B cell (primary cell): ENCODE measurements at regions not wholly inside any gene's neighbourhood (a gene's known extent, or its start where the extent isn't known, plus 50 kb on each side); places are given as distances from the start of the nearest gene placed in this dataset.

Source experiments
- ATAC-seq: fragments of 200-7000 bp; cut with Tn5 transposase; one replicate; pipeline ENCODE4 v1.10.0; 2021; ENCODE audit warnings: low read depth, mild to moderate bottlenecking, moderate number of reproducible peaks, moderate library complexity
- CTCF ChIA-PET: fragments of 350-600 bp; sonication (Branson Sonifier 250); formaldehyde crosslinking; loops from one replicate; lab custom pipeline; 2021; ENCODE audit warnings: antibody characterized with exemption, inconsistent platforms; lab: Charles Lee
- POLR2A ChIA-PET: fragments of 350-600 bp; sonication (Branson Sonifier 250); formaldehyde crosslinking; loops from one replicate; lab custom pipeline; 2021; ENCODE audit warnings: antibody characterized with exemption; lab: Charles Lee
- DNase-seq: peaks from one replicate; pipeline ENCODE4 v3.0.0; 2013
- H2AFZ ChIP-seq: 2 replicates; pipeline ENCODE4 v1.6.1; 2012; ENCODE audit warnings: mild to moderate bottlenecking, low read depth, low read length; ENCODE audit not compliant: insufficient read depth, poor library complexity, severe bottlenecking
- H3K27ac ChIP-seq, 2 donors: 1 replicate in 1 of 2; 2 replicates in 1 of 2; pipeline ENCODE4 v1.5.1; 2012 to 2013; ENCODE audit warnings: low read length in 2 of 2, mild to moderate bottlenecking in 2 of 2, moderate library complexity in 1 of 2
- H3K27me3 ChIP-seq, 4 experiments: fragments of 200-600 bp in 1 of 4; sonication (generic) in 1 of 4; replicated peaks in 1 of 4; 1 replicate in 2 of 4; 2 replicates in 2 of 4; pipeline versions ENCODE4 v1.6.1 to v1.7.0; 2013 to 2016; ENCODE audit warnings: low read length in 3 of 4, mild to moderate bottlenecking in 2 of 4, mixed read lengths in 1 of 4, moderate library complexity in 1 of 4; ENCODE audit not compliant: insufficient read depth in 4 of 4, control insufficient read depth in 3 of 4; ENCODE audit errors: control extremely low read depth in 1 of 4
- H3K36me3 ChIP-seq, 2 experiments: replicated peaks in 1 of 2; 1 replicate in 1 of 2; 2 replicates in 1 of 2; pipeline versions ENCODE4 v1.6.1 to v1.7.1; 2013; ENCODE audit warnings: low read length in 1 of 2; ENCODE audit not compliant: insufficient read depth in 2 of 2, control insufficient read depth in 1 of 2; ENCODE audit errors: control extremely low read depth in 1 of 2, extremely low read depth in 1 of 2
- H3K4me1 ChIP-seq, 2 donors: fragments of 200-600 bp in 1 of 2; sonication (generic) in 1 of 2; 1 replicate in 1 of 2; 2 replicates in 1 of 2; pipeline versions ENCODE4 v1.5.1 to v1.6.1; 2013 to 2017; ENCODE audit warnings: low read length in 2 of 2; ENCODE audit not compliant: control insufficient read depth in 2 of 2, insufficient read depth in 2 of 2
- H3K4me2 ChIP-seq: replicated peaks from 2 replicates; pipeline ENCODE3; 2012; ENCODE audit warnings: mild to moderate bottlenecking, low read depth, low read length; ENCODE audit not compliant: poor library complexity, severe bottlenecking
- H3K4me3 ChIP-seq, 5 experiments: fragments of 200-600 bp in 1 of 5; sonication (generic) in 1 of 5; 1 replicate in 3 of 5; 2 replicates in 2 of 5; pipeline versions ENCODE4 v1.5.1 to v1.7.0; 2011 to 2016; ENCODE audit warnings: low read length in 4 of 5, mild to moderate bottlenecking in 4 of 5, low read depth in 2 of 5, control low read depth in 1 of 5, moderate library complexity in 1 of 5; ENCODE audit not compliant: insufficient read depth in 1 of 5; ENCODE audit errors: control extremely low read depth in 1 of 5, extremely low read depth in 1 of 5
- H3K79me2 ChIP-seq: fragments of 200-600 bp; sonication (generic); one replicate; pipeline ENCODE4 v1.6.0; 2016; ENCODE audit warnings: low read length; ENCODE audit not compliant: control insufficient read depth, insufficient read depth
- H3K9ac ChIP-seq: fragments of 200-600 bp; sonication (generic); 2 replicates; pipeline ENCODE4 v1.6.1; 2017; ENCODE audit warnings: mild to moderate bottlenecking, low read length, moderate library complexity
- H3K9me3 ChIP-seq, 3 donors: one replicate each; pipeline versions ENCODE4 v1.6.1 to v1.7.1; 2013; ENCODE audit warnings: low read length in 2 of 3; ENCODE audit not compliant: control insufficient read depth in 2 of 3, insufficient read depth in 1 of 3; ENCODE audit errors: control extremely low read depth in 1 of 3
- H4K20me1 ChIP-seq: 2 replicates; pipeline ENCODE4 v1.6.0; 2012; ENCODE audit warnings: mild to moderate bottlenecking, low read length; ENCODE audit not compliant: insufficient read depth, control insufficient read depth, poor library complexity, severe bottlenecking
- H3K27ac Mint-ChIP-seq: one replicate; pipeline ENCODE4 v1.8.0; 2021; ENCODE audit warnings: mixed read lengths
- H3K27me3 Mint-ChIP-seq: one replicate; pipeline ENCODE4 v1.8.0; 2021; ENCODE audit warnings: mixed read lengths
- H3K4me1 Mint-ChIP-seq: one replicate; pipeline ENCODE4 v1.8.0; 2021; ENCODE audit warnings: mixed read lengths
- H3K4me3 Mint-ChIP-seq: one replicate; pipeline ENCODE4 v1.8.0; 2021; ENCODE audit warnings: mixed read lengths
- H3K9me3 Mint-ChIP-seq: one replicate; pipeline ENCODE4 v1.8.0; 2022; ENCODE audit warnings: mixed read lengths; ENCODE audit not compliant: insufficient read depth
- EZH2 ChIP-seq: IDR thresholded peaks from 2 replicates; pipeline ENCODE4 v1.6.1; 2012; ENCODE audit warnings: borderline replicate concordance, low read depth, mild to moderate bottlenecking, moderate library complexity, low read length; ENCODE audit not compliant: insufficient read depth, poor library complexity, severe bottlenecking
- WGBS: methylation state at CpG from one replicate; pipeline ENCODE4 v1.1.5; 2013; ENCODE audit warnings: missing lambda C conversion rate; ENCODE audit not compliant: insufficient coverage; 5-methylcytosine and 5-hydroxymethylcytosine counted together
- intact Hi-C: fragments of 100-400 bp; cut with micrococcal nuclease; formaldehyde crosslinking; loops from one replicate; pipeline ENCODE4 v1.10.0; 2022
- TF ChIP-seq, protein P1 (sequence below): fragments of 200-600 bp; IDR thresholded peaks from one replicate; pipeline ENCODE4 v1.8.0; 2022; ENCODE audit warnings: antibody characterized with exemption, mild to moderate bottlenecking

DNA sequence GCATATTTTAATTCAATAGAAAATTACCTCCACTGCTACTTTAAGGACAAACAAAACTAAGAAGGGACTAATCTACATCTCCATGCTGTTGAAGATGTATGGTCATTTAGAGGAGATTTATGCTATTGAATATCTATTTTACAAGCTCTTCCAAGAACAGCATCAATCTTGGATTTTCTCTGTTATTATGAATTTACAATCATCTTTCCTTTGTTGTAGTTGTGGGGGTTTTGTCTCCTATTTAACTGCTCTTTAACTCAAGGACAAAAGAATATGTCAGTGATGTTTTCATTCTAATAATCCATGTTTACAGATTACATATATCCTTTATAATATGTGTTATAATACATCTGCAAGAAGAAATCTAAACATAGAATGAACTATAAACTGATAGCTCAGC lies 907.8 kb downstream of the ROBO2 start:
- H3K4me1 Mint-ChIP-seq, result no peaks in the 10 kb centered on the region
- peaks cover 4% of the 10 kb centered on the region for H3K9me3 Mint-ChIP-seq
- CTCF ChIA-PET, result no interaction called here
- no peak overlapping the region for H2AFZ ChIP-seq
- H3K4me3 ChIP-seq, result no peak overlapping the region
- POLR2A ChIA-PET, result no interaction called here
- intact Hi-C loops, result no loop called here
- TF ChIP-seq EZH2, result no peak
- TF ChIP-seq, protein P1, sequence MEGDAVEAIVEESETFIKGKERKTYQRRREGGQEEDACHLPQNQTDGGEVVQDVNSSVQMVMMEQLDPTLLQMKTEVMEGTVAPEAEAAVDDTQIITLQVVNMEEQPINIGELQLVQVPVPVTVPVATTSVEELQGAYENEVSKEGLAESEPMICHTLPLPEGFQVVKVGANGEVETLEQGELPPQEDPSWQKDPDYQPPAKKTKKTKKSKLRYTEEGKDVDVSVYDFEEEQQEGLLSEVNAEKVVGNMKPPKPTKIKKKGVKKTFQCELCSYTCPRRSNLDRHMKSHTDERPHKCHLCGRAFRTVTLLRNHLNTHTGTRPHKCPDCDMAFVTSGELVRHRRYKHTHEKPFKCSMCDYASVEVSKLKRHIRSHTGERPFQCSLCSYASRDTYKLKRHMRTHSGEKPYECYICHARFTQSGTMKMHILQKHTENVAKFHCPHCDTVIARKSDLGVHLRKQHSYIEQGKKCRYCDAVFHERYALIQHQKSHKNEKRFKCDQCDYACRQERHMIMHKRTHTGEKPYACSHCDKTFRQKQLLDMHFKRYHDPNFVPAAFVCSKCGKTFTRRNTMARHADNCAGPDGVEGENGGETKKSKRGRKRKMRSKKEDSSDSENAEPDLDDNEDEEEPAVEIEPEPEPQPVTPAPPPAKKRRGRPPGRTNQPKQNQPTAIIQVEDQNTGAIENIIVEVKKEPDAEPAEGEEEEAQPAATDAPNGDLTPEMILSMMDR, result no peak
- no peaks in the 10 kb centered on the region for H3K9me3 ChIP-seq
- no peak overlapping the region for H3K27ac Mint-ChIP-seq
- no peaks in the 10 kb centered on the region for H4K20me1 ChIP-seq
- H3K4me2 ChIP-seq, result no peak overlapping the region
- ATAC-seq (no peak), DNase-seq (no peak)
- H3K4me3 Mint-ChIP-seq, result no peak overlapping the region
- H3K27me3 ChIP-seq, result no peaks in the 10 kb centered on the region
- no peaks in the 10 kb centered on the region for H3K4me1 ChIP-seq
- no peak overlapping the region for H3K27ac ChIP-seq
- no peaks in the 10 kb centered on the region for H3K36me3 ChIP-seq
- H3K79me2 ChIP-seq, result no peaks in the 10 kb centered on the region
- no peaks in the 10 kb centered on the region for H3K27me3 Mint-ChIP-seq
- no peak overlapping the region for H3K9ac ChIP-seq

DNA sequence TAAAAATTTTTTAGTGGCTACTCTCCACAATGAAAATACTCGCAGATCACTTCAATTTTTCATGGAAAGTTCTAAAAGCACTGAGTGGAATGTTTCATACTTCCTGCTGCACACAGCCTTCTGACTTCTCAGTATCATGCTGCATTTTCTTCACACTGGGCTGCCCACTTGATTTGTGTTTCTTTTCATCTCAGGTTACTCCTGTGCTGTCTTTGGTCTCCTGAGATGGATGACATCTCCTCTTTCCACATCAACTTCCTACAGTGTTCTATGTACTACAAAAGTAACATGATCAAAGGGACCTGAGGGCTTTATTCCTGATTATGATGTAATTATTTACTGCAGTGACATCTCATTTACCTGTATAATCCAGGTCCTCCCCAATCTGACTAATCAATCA lies 927.7 kb downstream of the ROBO2 start:
- Histone ChIP-seq H3K36me3 (no peaks in the 10 kb centered on the region), H3K9me3 (peaks cover 0 to 6% (median 4%) of the 10 kb centered on the region in 3 donors), H3K27ac (no peak overlapping the region), H3K9ac (no peak overlapping the region), H3K4me2 (no peak overlapping the region), H4K20me1 (no peaks in the 10 kb centered on the region), H3K4me3 (no peak overlapping the region), H3K4me1 (no peaks in the 10 kb centered on the region), H3K27me3 (no peaks in the 10 kb centered on the region), H2AFZ (no peak overlapping the region), H3K79me2 (no peaks in the 10 kb centered on the region)
- CTCF ChIA-PET, result no interaction called here
- POLR2A ChIA-PET, result no interaction called here
- no peak for TF ChIP-seq EZH2
- TF ChIP-seq, protein P1, result no peak
- intact Hi-C loops, result no loop called here
- Mint-ChIP-seq H3K27ac (no peak overlapping the region), H3K4me1 (no peaks in the 10 kb centered on the region), H3K4me3 (no peak overlapping the region), H3K27me3 (no peaks in the 10 kb centered on the region), H3K9me3 (peaks cover 9% of the 10 kb centered on the region)
- no CpG with 5 or more reads among the region's 1 CpG for WGBS
- DNase-seq (no peak), ATAC-seq (no peak)
